ENCODE measurements at regions not wholly inside any gene's neighbourhood (a gene's known extent, or its start where the extent isn't known, plus 50 kb on each side); places are given as distances from the start of the nearest gene placed in this dataset.

GRCh38 chr9:104206766-104207165, 112.7 kb downstream of the SMC2 start:
- TF ChIP-seq, protein P1, sequence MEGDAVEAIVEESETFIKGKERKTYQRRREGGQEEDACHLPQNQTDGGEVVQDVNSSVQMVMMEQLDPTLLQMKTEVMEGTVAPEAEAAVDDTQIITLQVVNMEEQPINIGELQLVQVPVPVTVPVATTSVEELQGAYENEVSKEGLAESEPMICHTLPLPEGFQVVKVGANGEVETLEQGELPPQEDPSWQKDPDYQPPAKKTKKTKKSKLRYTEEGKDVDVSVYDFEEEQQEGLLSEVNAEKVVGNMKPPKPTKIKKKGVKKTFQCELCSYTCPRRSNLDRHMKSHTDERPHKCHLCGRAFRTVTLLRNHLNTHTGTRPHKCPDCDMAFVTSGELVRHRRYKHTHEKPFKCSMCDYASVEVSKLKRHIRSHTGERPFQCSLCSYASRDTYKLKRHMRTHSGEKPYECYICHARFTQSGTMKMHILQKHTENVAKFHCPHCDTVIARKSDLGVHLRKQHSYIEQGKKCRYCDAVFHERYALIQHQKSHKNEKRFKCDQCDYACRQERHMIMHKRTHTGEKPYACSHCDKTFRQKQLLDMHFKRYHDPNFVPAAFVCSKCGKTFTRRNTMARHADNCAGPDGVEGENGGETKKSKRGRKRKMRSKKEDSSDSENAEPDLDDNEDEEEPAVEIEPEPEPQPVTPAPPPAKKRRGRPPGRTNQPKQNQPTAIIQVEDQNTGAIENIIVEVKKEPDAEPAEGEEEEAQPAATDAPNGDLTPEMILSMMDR (IDR thresholded peaks at IDR 0.05), result no peak
- no peak for TF ChIP-seq EZH2 (IDR thresholded peaks at IDR 0.05; ENCODE audit: borderline replicate concordance, insufficient read depth, low read depth, low read length, poor library complexity, severe bottlenecking)
